ENCODE measurements at regions not wholly inside any gene's neighbourhood (a gene's known extent, or its start where the extent isn't known, plus 50 kb on each side); places are given as distances from the start of the nearest gene placed in this dataset.

GRCh38 chr18:4750393-4751346 lies 295.6 kb upstream of the DLGAP1 start:
- no peaks in the 10 kb centered on the region for H3K27me3 ChIP-seq
- H3K4me3 ChIP-seq (ENCODE audit: low read depth, low read length) = no peak overlapping the region
- H3K9me3 ChIP-seq = no peaks in the 10 kb centered on the region
- H3K36me3 ChIP-seq = no peaks in the 10 kb centered on the region
- no peak for DNase-seq
- no peaks in the 10 kb centered on the region for H3K4me1 ChIP-seq
- no peak for TF ChIP-seq CTCF (IDR thresholded peaks at IDR 0.05; ENCODE audit: low read depth, low read length)

GRCh38 chr18:4748975-4749374 lies 293.9 kb upstream of the DLGAP1 start:
- no peak for TF ChIP-seq CTCF (IDR thresholded peaks at IDR 0.05; ENCODE audit: low read depth, low read length)
- H3K36me3 ChIP-seq = no peaks in the 10 kb centered on the region
- DNase-seq = no peak
- no peak overlapping the region for H3K4me3 ChIP-seq (ENCODE audit: low read depth, low read length)
- H3K27me3 ChIP-seq = no peaks in the 10 kb centered on the region
- H3K9me3 ChIP-seq = no peaks in the 10 kb centered on the region
- no peaks in the 10 kb centered on the region for H3K4me1 ChIP-seq

- no peaks in the 10 kb centered on the region for H3K36me3 ChIP-seq
- DNase-seq = no peak
- H3K4me1 ChIP-seq = no peaks in the 10 kb centered on the region
- no peak for TF ChIP-seq CTCF (IDR thresholded peaks at IDR 0.05; ENCODE audit: low read depth, low read length)
- no peaks in the 10 kb centered on the region for H3K27me3 ChIP-seq
- H3K4me3 ChIP-seq (ENCODE audit: low read depth, low read length) = no peak overlapping the region
- H3K9me3 ChIP-seq = no peaks in the 10 kb centered on the region
These were observed 279.8 kb upstream of the DLGAP1 start for GRCh38 chr18:4734903-4735302.

GRCh38 chr18:4734021-4734420 lies 278.9 kb upstream of the DLGAP1 start:
- Histone ChIP-seq H3K4me3 (ENCODE audit: low read depth, low read length) (no peak overlapping the region), H3K4me1 (no peaks in the 10 kb centered on the region), H3K27me3 (no peaks in the 10 kb centered on the region), H3K9me3 (no peaks in the 10 kb centered on the region), H3K36me3 (no peaks in the 10 kb centered on the region)
- TF ChIP-seq CTCF (IDR thresholded peaks at IDR 0.05; ENCODE audit: low read depth, low read length) = no peak
- no peak for DNase-seq

- Histone ChIP-seq H3K4me3 (ENCODE audit: low read depth, low read length) (no peak overlapping the region), H3K9me3 (no peaks in the 10 kb centered on the region), H3K36me3 (no peaks in the 10 kb centered on the region), H3K4me1 (no peaks in the 10 kb centered on the region), H3K27me3 (no peaks in the 10 kb centered on the region)
- no peak for TF ChIP-seq CTCF (IDR thresholded peaks at IDR 0.05; ENCODE audit: low read depth, low read length)
- no peak for DNase-seq
These were observed 266.4 kb upstream of the DLGAP1 start for GRCh38 chr18:4721545-4721944.

GRCh38 chr18:4720518-4720917 lies 265.4 kb upstream of the DLGAP1 start:
- no peak for TF ChIP-seq CTCF (IDR thresholded peaks at IDR 0.05; ENCODE audit: low read depth, low read length)

More at GRCh38 chr18:4720518-4720917, 265.4 kb upstream of the DLGAP1 start:
- DNase-seq = no peak
- H3K4me3 ChIP-seq (ENCODE audit: low read depth, low read length) = no peak overlapping the region
- H3K27me3 ChIP-seq = no peaks in the 10 kb centered on the region
- H3K9me3 ChIP-seq = no peaks in the 10 kb centered on the region
- no peaks in the 10 kb centered on the region for H3K4me1 ChIP-seq
- no peaks in the 10 kb centered on the region for H3K36me3 ChIP-seq
